GM06990 (cell line): ENCODE measurements at regions not wholly inside any gene's neighbourhood (a gene's known extent, or its start where the extent isn't known, plus 50 kb on each side); places are given as distances from the start of the nearest gene placed in this dataset.

Experiments used
- DNase-seq: peaks from one replicate; pipeline ENCODE4 v3.0.0-alpha.2; 2011; ENCODE audit not compliant: insufficient read length; ENCODE audit errors: extremely low read depth
- H3K27me3 ChIP-seq: replicated peaks from 2 replicates; pipeline ENCODE4 v1.6.0; 2011; ENCODE audit warnings: low read length; ENCODE audit not compliant: control insufficient read depth, insufficient read depth
- H3K36me3 ChIP-seq: 2 replicates; pipeline ENCODE4 v1.5.1; 2011; ENCODE audit warnings: low read length; ENCODE audit not compliant: control insufficient read depth, insufficient read depth
- H3K4me3 ChIP-seq: replicated peaks from 2 replicates; pipeline ENCODE4 v1.5.1; 2011; ENCODE audit warnings: low read depth, mild to moderate bottlenecking, control low read depth, low read length
- TF ChIP-seq, protein P1 (sequence below): IDR thresholded peaks from 2 replicates; pipeline ENCODE4 v1.5.1; 2011; ENCODE audit warnings: low read length, control low read depth, mild to moderate bottlenecking, inconsistent platforms; ENCODE audit not compliant: insufficient read depth, poor library complexity, severe bottlenecking

- no peak for DNase-seq
- TF ChIP-seq, protein P1, sequence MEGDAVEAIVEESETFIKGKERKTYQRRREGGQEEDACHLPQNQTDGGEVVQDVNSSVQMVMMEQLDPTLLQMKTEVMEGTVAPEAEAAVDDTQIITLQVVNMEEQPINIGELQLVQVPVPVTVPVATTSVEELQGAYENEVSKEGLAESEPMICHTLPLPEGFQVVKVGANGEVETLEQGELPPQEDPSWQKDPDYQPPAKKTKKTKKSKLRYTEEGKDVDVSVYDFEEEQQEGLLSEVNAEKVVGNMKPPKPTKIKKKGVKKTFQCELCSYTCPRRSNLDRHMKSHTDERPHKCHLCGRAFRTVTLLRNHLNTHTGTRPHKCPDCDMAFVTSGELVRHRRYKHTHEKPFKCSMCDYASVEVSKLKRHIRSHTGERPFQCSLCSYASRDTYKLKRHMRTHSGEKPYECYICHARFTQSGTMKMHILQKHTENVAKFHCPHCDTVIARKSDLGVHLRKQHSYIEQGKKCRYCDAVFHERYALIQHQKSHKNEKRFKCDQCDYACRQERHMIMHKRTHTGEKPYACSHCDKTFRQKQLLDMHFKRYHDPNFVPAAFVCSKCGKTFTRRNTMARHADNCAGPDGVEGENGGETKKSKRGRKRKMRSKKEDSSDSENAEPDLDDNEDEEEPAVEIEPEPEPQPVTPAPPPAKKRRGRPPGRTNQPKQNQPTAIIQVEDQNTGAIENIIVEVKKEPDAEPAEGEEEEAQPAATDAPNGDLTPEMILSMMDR = no peak
- Histone ChIP-seq H3K36me3 (no peaks in the 10 kb centered on the region), H3K4me3 (no peak overlapping the region), H3K27me3 (no peaks in the 10 kb centered on the region)
Observed at GRCh38 chr5:130885691-130886090, 279.4 kb downstream of the HINT1 start.

GRCh38 chr5:130885027-130885426 lies 280.0 kb downstream of the HINT1 start:
- H3K36me3 ChIP-seq = no peaks in the 10 kb centered on the region
- no peaks in the 10 kb centered on the region for H3K27me3 ChIP-seq
- no peak overlapping the region for H3K4me3 ChIP-seq
- TF ChIP-seq, protein P1 = no peak
- no peak for DNase-seq

DNA sequence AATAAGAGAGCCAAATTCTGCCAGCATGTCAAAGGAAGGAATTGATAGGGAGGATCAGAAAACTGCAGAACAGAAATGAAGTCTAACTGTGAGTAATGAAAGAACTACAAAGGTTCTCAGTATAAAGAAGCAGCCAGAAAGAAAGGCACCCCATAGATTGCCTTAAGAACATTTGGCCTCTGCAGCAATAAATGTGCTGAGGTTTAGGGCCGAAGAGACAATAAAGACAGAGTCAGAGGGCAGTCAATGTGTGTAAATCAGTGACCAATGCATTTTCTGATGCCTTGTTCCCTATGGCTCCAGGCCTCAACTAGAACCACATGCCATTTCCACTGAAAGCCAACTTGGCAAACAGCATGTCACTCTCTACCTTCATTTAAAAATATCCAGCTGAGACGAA lies 281.0 kb downstream of the HINT1 start:
- no peaks in the 10 kb centered on the region for H3K36me3 ChIP-seq
- H3K27me3 ChIP-seq = no peaks in the 10 kb centered on the region
- TF ChIP-seq, protein P1 = no peak
- no peak overlapping the region for H3K4me3 ChIP-seq
- DNase-seq = no peak

DNA sequence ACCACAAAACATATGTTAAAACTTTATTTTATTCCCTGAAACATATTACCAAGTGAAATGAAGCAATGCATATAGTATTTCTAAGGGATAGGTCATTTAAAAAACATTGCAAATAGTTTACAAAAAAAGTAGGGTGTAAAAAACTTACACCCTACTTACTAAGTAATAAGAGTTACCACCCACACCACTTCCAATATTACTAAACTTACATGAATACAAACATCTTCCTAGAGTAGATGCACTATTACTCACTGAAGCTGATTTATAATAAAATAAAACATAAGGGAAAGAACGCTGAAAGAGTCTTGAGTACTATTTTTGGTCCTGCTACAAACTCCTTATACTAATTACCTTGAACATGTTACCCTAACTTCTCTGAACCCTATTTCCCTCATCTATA lies 289.4 kb downstream of the HINT1 start:
- TF ChIP-seq, protein P1 = no peak
- no peaks in the 10 kb centered on the region for H3K36me3 ChIP-seq
- no peak overlapping the region for H3K4me3 ChIP-seq
- DNase-seq = no peak
- no peaks in the 10 kb centered on the region for H3K27me3 ChIP-seq

DNA sequence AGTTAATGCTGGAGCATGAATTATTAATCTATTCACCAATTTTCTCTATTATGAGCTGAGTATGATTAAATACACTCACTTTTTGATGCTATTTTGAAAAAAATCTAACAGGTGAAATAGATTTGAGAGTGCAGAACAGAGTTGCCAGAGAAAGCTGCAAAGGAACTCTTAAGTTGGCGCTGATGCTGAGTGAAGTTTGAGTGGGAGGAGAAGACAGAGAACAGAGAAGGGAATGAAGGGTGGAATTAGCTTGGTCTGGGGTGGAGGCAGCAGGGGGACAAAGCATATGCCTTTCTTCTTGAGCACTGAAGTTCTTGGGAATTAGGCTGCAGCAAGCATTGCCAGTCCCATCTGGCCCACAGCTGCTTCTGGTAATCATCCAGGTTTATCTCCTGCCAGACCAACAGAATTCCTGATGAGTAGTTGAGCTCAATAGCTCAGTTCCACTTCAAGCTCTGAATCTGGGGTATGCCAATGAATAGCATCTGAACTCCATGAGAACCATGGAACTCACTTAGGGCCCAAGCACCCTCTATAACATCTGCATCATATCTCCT lies 290.1 kb downstream of the HINT1 start:
- no peaks in the 10 kb centered on the region for H3K36me3 ChIP-seq
- no peaks in the 10 kb centered on the region for H3K27me3 ChIP-seq
- DNase-seq = no peak
- H3K4me3 ChIP-seq = no peak overlapping the region
- TF ChIP-seq, protein P1 = no peak
